Heart left ventricle (tissue), 13 donors: ENCODE measurements at regions not wholly inside any gene's neighbourhood (a gene's known extent, or its start where the extent isn't known, plus 50 kb on each side); places are given as distances from the start of the nearest gene placed in this dataset.

ENCODE experiments used
- POLR2A ChIP-seq, 2 donors: fragments of 450-650 bp; IDR thresholded peaks; one replicate each; pipeline ENCODE4 v1.6.1; 2017; ENCODE audit warnings: antibody characterized with exemption in 2 of 2, mild to moderate bottlenecking in 2 of 2, moderate library complexity in 2 of 2
- TF ChIP-seq, protein P1 (sequence below), 12 donors: fragments of 200-600 bp; sonication (generic) in 4 of 12; IDR thresholded peaks; one replicate each; pipeline versions ENCODE4 v1.5.0 to v1.8.0; 2018 to 2022; ENCODE audit warnings: antibody characterized with exemption in 12 of 12, mild to moderate bottlenecking in 5 of 12
- donor health status: ischemic (EF 13 %, LVEDD 7.1; RV severe dilation, severe dysfunction).
- donor health status: DM: no; HTN: yes; CAD: no.
- donor health status: DM: no; HTN: no; CAD: no.
- donor health status: ischemic (EF 25% LVEDD 6.9; RV normal size, moderate dysfunction).
- donor health status: ischemic (EF 25% LVEDD 5.7; RV mildly dilated, moderate dysfunction).
- donor health status: ischemic (EF 35%, LVEDD 5.7; RV mildly dilated, moderate dysfunction).
- donor health status: nonischemic (EF 11% LVEDD 7.7; RV severe dilation, severe dysfunction).
- donor health status: DM: yes; HTN: yes; CAD: no.
- donor health status: PGD.
- donor health status: ischemic (EF 29% LVEDD 5.4; RV normal size, mild dysfunction).
- donor health status: nonischemic (EF 23%, LVEDD 6.1; RV moderate dilation, normal function).

DNA sequence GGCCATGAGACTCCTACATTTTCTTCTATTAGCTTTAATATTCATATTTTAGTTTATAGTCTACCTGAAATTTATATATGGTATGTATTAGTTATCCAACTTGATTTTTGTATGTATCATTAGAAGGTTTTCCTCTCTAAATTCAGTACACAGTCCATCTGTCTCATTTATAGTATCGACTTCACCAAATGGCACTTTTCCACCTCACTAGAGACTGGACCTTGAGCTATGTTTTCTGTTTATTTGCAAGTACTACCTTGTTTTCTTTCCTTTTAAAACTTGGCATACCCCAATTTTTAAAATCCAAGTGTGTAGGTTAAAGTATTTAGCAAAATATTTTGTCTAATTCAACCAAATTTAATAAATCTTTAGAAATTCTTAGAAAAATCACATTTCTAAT, 1137.5 kb downstream of the NSUN3 start:
- TF ChIP-seq POLR2A (IDR thresholded peaks at IDR 0.05) = no peak
- TF ChIP-seq, protein P1, sequence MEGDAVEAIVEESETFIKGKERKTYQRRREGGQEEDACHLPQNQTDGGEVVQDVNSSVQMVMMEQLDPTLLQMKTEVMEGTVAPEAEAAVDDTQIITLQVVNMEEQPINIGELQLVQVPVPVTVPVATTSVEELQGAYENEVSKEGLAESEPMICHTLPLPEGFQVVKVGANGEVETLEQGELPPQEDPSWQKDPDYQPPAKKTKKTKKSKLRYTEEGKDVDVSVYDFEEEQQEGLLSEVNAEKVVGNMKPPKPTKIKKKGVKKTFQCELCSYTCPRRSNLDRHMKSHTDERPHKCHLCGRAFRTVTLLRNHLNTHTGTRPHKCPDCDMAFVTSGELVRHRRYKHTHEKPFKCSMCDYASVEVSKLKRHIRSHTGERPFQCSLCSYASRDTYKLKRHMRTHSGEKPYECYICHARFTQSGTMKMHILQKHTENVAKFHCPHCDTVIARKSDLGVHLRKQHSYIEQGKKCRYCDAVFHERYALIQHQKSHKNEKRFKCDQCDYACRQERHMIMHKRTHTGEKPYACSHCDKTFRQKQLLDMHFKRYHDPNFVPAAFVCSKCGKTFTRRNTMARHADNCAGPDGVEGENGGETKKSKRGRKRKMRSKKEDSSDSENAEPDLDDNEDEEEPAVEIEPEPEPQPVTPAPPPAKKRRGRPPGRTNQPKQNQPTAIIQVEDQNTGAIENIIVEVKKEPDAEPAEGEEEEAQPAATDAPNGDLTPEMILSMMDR (IDR thresholded peaks at IDR 0.05) = no peak
